H1 (cell line): ENCODE measurements at regions not wholly inside any gene's neighbourhood (a gene's known extent, or its start where the extent isn't known, plus 50 kb on each side); places are given as distances from the start of the nearest gene placed in this dataset.

Experiments
- CTCF ChIA-PET: fragments of 300-600 bp; sonication (Branson Sonifier 250); formaldehyde crosslinking; loops from one replicate; lab custom pipeline; 2021; ENCODE audit not compliant: partially characterized antibody; lab: Charles Lee
- POLR2A ChIA-PET: fragments of 300-600 bp; sonication (Branson Sonifier 250); formaldehyde crosslinking; loops from one replicate; lab custom pipeline; 2021; ENCODE audit warnings: inconsistent platforms; ENCODE audit not compliant: partially characterized antibody; lab: Charles Lee
- DNase-seq, 2 experiments: peaks; one replicate each; pipeline versions ENCODE4 v3.0.0 to v3.0.0-alpha.2; 2010 to 2022; ENCODE audit warnings: low spot score in 2 of 2, low read depth in 1 of 2, mixed read lengths in 1 of 2
- FAIRE-seq: peaks from 2 replicates; lab custom pipeline; 2011; peaks lifted over from hg19 to GRCh38; lab: Jason Lieb, UNC
- H2AFZ ChIP-seq: 2 replicates; pipeline ENCODE4 v1.8.1; 2012; ENCODE audit warnings: low read length, inconsistent platforms
- H2AK5ac ChIP-seq: 2 replicates; pipeline ENCODE4 v1.6.1; 2013; ENCODE audit warnings: low read depth, low read length
- H2BK120ac ChIP-seq: replicated peaks from 2 replicates; pipeline ENCODE3; 2013; ENCODE audit warnings: low read depth, low read length, inconsistent platforms
- H2BK12ac ChIP-seq: 2 replicates; pipeline ENCODE4 v1.6.1; 2013; ENCODE audit warnings: low read depth, low read length
- H2BK15ac ChIP-seq: 2 replicates; pipeline ENCODE4 v1.6.1; 2013; ENCODE audit warnings: low read length
- H2BK20ac ChIP-seq: 2 replicates; pipeline ENCODE4 v1.6.1; 2013; ENCODE audit warnings: low read length
- H2BK5ac ChIP-seq: 2 replicates; pipeline ENCODE4 v1.6.1; 2013; ENCODE audit warnings: low read depth, low read length
- H3K14ac ChIP-seq: 2 replicates; pipeline ENCODE4 v1.6.1; 2013; ENCODE audit warnings: inconsistent platforms; ENCODE audit not compliant: insufficient read length
- H3K18ac ChIP-seq: 2 replicates; pipeline ENCODE4 v1.6.1; 2013; ENCODE audit warnings: low read length; ENCODE audit errors: extremely low read depth
- H3K23ac ChIP-seq: 2 replicates; pipeline ENCODE4 v1.6.1; 2013; ENCODE audit warnings: inconsistent platforms; ENCODE audit not compliant: insufficient read length
- H3K23me2 ChIP-seq: 2 replicates; pipeline ENCODE4 v1.6.1; 2013; ENCODE audit warnings: low read depth, low read length
- H3K27ac ChIP-seq: 2 replicates; pipeline ENCODE4 v1.6.1; 2011; ENCODE audit warnings: low read depth, low read length, inconsistent platforms
- H3K27me3 ChIP-seq, 4 experiments: replicated peaks in 1 of 4; 1 replicate in 1 of 4; 2 replicates in 3 of 4; pipeline versions ENCODE4 v1.6.1 to v1.8.1; 2011 to 2013; ENCODE audit warnings: low read length in 3 of 4, mild to moderate bottlenecking in 3 of 4, inconsistent platforms in 2 of 4, mixed read lengths in 2 of 4, moderate library complexity in 1 of 4; ENCODE audit not compliant: control insufficient read depth in 3 of 4, insufficient read depth in 3 of 4; ENCODE audit errors: extremely low read depth in 1 of 4
- H3K36me3 ChIP-seq, 4 experiments: 2 replicates each; pipeline versions ENCODE4 v1.6.1 to v1.8.1; 2011 to 2013; ENCODE audit warnings: mild to moderate bottlenecking in 4 of 4, low read length in 3 of 4, moderate library complexity in 2 of 4, control low read depth in 1 of 4, inconsistent platforms in 1 of 4; ENCODE audit not compliant: insufficient read depth in 4 of 4, control insufficient read depth in 2 of 4
- H3K4ac ChIP-seq: replicated peaks from 2 replicates; pipeline ENCODE3; 2013; ENCODE audit warnings: low read length, low read depth, mixed read lengths, inconsistent platforms; ENCODE audit not compliant: insufficient read length
- H3K4me1 ChIP-seq, 4 experiments: replicated peaks in 1 of 4; 1 replicate in 1 of 4; 2 replicates in 3 of 4; pipeline versions ENCODE4 v1.6.1 to v1.8.1; 2011 to 2013; ENCODE audit warnings: low read length in 3 of 4, inconsistent platforms in 2 of 4, mixed read lengths in 1 of 4; ENCODE audit not compliant: insufficient read depth in 4 of 4, control insufficient read depth in 3 of 4
- H3K4me2 ChIP-seq, 2 experiments: 2 replicates each; pipeline versions ENCODE4 v1.6.1 to v1.8.1; 2011 to 2013; ENCODE audit warnings: low read depth in 2 of 2, low read length in 2 of 2, control low read depth in 1 of 2, inconsistent platforms in 1 of 2, mild to moderate bottlenecking in 1 of 2; ENCODE audit not compliant: insufficient read depth in 1 of 2
- H3K4me3 ChIP-seq, 4 experiments: fragments of 200-600, 300-600 bp in 1 of 4; sonication (generic), shearing (Covaris generic), sonication (Bioruptor Twin) in 1 of 4; 2 replicates each; pipeline versions ENCODE4 v1.5.1 to v1.8.1; 2011 to 2016; ENCODE audit warnings: low read length in 4 of 4, low read depth in 3 of 4, control low read depth in 2 of 4, inconsistent platforms in 2 of 4, mild to moderate bottlenecking in 2 of 4, mixed read lengths in 1 of 4, moderate library complexity in 1 of 4; ENCODE audit not compliant: insufficient read depth in 2 of 4; ENCODE audit errors: extremely low read depth in 1 of 4
- H3K56ac ChIP-seq: replicated peaks from 2 replicates; pipeline ENCODE3; 2013; ENCODE audit warnings: low read depth, mild to moderate bottlenecking, mixed read lengths, low read length, inconsistent platforms; ENCODE audit not compliant: insufficient read length
- H3K79me1 ChIP-seq: 2 replicates; pipeline ENCODE4 v1.6.1; 2013; ENCODE audit warnings: low read depth, low read length, control low read depth
- H3K79me2 ChIP-seq, 2 experiments: 2 replicates each; pipeline versions ENCODE4 v1.6.1 to v1.8.1; 2012 to 2013; ENCODE audit warnings: low read length in 2 of 2, mild to moderate bottlenecking in 2 of 2, inconsistent platforms in 1 of 2; ENCODE audit not compliant: insufficient read depth in 2 of 2, control insufficient read depth in 1 of 2
- H3K9ac ChIP-seq, 4 experiments: replicated peaks in 1 of 4; 1 replicate in 1 of 4; 2 replicates in 3 of 4; pipeline versions ENCODE4 v1.6.1 to v1.8.1; 2011 to 2013; ENCODE audit warnings: low read depth in 3 of 4, low read length in 3 of 4, control low read depth in 2 of 4, mild to moderate bottlenecking in 2 of 4, moderate library complexity in 2 of 4, inconsistent platforms in 1 of 4; ENCODE audit errors: extremely low read depth in 1 of 4
- H3K9me3 ChIP-seq, 2 experiments: 2 replicates each; pipeline versions ENCODE4 v1.6.1 to v1.8.1; 2012 to 2013; ENCODE audit warnings: mild to moderate bottlenecking in 2 of 2, moderate library complexity in 2 of 2, control low read depth in 1 of 2, inconsistent platforms in 1 of 2, low read depth in 1 of 2, low read length in 1 of 2, mixed read lengths in 1 of 2; ENCODE audit not compliant: insufficient read depth in 2 of 2
- H4K20me1 ChIP-seq, 2 experiments: replicated peaks in 1 of 2; 2 replicates each; pipeline versions ENCODE3 to v1.8.1; 2011 to 2013; ENCODE audit warnings: inconsistent platforms in 2 of 2, low read length in 2 of 2, mild to moderate bottlenecking in 1 of 2; ENCODE audit not compliant: insufficient read depth in 2 of 2, control insufficient read depth in 1 of 2
- H4K5ac ChIP-seq: 2 replicates; pipeline ENCODE4 v1.6.1; 2013; ENCODE audit warnings: low read length, low read depth, mixed read lengths, inconsistent platforms; ENCODE audit not compliant: insufficient read length
- H4K8ac ChIP-seq: 2 replicates; pipeline ENCODE4 v1.8.0; 2013; ENCODE audit warnings: mild to moderate bottlenecking, moderate library complexity, low read length, inconsistent platforms; ENCODE audit not compliant: insufficient read depth; ENCODE audit errors: extremely low read depth
- H4K91ac ChIP-seq: replicated peaks from 2 replicates; pipeline ENCODE3; 2013; ENCODE audit warnings: low read length, mixed read lengths, inconsistent platforms; ENCODE audit not compliant: insufficient read length
- CBX5 ChIP-seq: fragments of 300-800, 300-1000 bp; sonication (generic); IDR thresholded peaks from 2 replicates; pipeline ENCODE4 v1.7.1; 2016; ENCODE audit warnings: antibody characterized with exemption, low read length, low read depth
- CBX8 ChIP-seq: fragments of 300-800, 300-1000 bp; sonication (generic); IDR thresholded peaks from 2 replicates; pipeline ENCODE4 v1.7.1; 2016; ENCODE audit warnings: low read depth, low read length, borderline replicate concordance
- FOSL1 ChIP-seq: IDR thresholded peaks from 2 replicates; pipeline ENCODE4 v1.6.1; 2011; ENCODE audit warnings: mild to moderate bottlenecking, low read depth, low read length, moderate library complexity; ENCODE audit not compliant: insufficient read depth
- HDAC2 ChIP-seq, 2 experiments: fragments of 300-600 bp in 1 of 2; sonication (generic) in 1 of 2; IDR thresholded peaks; 2 replicates each; pipeline ENCODE4 v1.6.1; 2011 to 2012; ENCODE audit warnings: low read depth in 2 of 2, low read length in 2 of 2, mild to moderate bottlenecking in 2 of 2, moderate library complexity in 2 of 2, borderline replicate concordance in 1 of 2, inconsistent platforms in 1 of 2
- HDAC6 ChIP-seq: IDR thresholded peaks from one replicate; pipeline ENCODE4 v1.7.1; 2012; ENCODE audit warnings: low read depth, mild to moderate bottlenecking, inconsistent platforms, low read length, moderate library complexity
- JUND ChIP-seq: IDR thresholded peaks from 2 replicates; pipeline ENCODE4 v1.6.1; 2011; ENCODE audit warnings: mild to moderate bottlenecking, improper control_type of control experiment, low read length
- KDM5A ChIP-seq: fragments of 200-600 bp; IDR thresholded peaks from 2 replicates; pipeline ENCODE4 v1.7.1; 2012; ENCODE audit warnings: mild to moderate bottlenecking, low read length, inconsistent platforms, mixed read lengths
- POLR2A ChIP-seq, 2 experiments: IDR thresholded peaks; 1 replicate in 1 of 2; 2 replicates in 1 of 2; pipeline ENCODE4 v1.6.1; 2011; ENCODE audit warnings: low read depth in 2 of 2, low read length in 2 of 2, mild to moderate bottlenecking in 2 of 2; ENCODE audit errors: control extremely low read depth in 1 of 2
- POU5F1 ChIP-seq: IDR thresholded peaks from 2 replicates; pipeline ENCODE4 v1.6.1; 2011; ENCODE audit warnings: low read depth, mild to moderate bottlenecking, low read length, moderate library complexity
- RBBP5 ChIP-seq: IDR thresholded peaks from 2 replicates; pipeline ENCODE4 v1.7.1; 2012; ENCODE audit warnings: low read depth, mild to moderate bottlenecking, inconsistent platforms, low read length, moderate library complexity, borderline replicate concordance
- RXRA ChIP-seq: IDR thresholded peaks from 2 replicates; pipeline ENCODE4 v1.6.1; 2011; ENCODE audit warnings: low read depth, mild to moderate bottlenecking, low read length, moderate library complexity; ENCODE audit not compliant: insufficient read depth
- SAP30 ChIP-seq: fragments of 300-600 bp; sonication (generic); IDR thresholded peaks from 2 replicates; pipeline ENCODE4 v1.7.1; 2012; ENCODE audit warnings: low read length, moderate library complexity, mild to moderate bottlenecking, inconsistent platforms; ENCODE audit not compliant: insufficient read depth, insufficient replicate concordance
- SIRT6 ChIP-seq: IDR thresholded peaks from one replicate; pipeline ENCODE4 v1.7.1; 2012; ENCODE audit warnings: low read length, inconsistent platforms
- TAF1 ChIP-seq: IDR thresholded peaks from 2 replicates; pipeline ENCODE4 v1.6.1; 2011; ENCODE audit warnings: mild to moderate bottlenecking, low read depth, low read length
- TBP ChIP-seq: IDR thresholded peaks from 2 replicates; pipeline ENCODE4 v1.6.1; 2011; ENCODE audit warnings: low read depth, low read length, improper control_type of control experiment
- TEAD4 ChIP-seq: IDR thresholded peaks from 2 replicates; pipeline ENCODE4 v1.6.1; 2012; ENCODE audit warnings: low read depth, low read length, inconsistent platforms, mixed read lengths
- WGBS, 2 experiments: shearing (Covaris generic) in 1 of 2; methylation state at CpG; one replicate each; pipeline versions ENCODE4 v1.1.6 to v1.1.7; 2013 to 2015; ENCODE audit warnings: low lambda C conversion rate in 2 of 2, mixed read lengths in 2 of 2, inconsistent platforms in 1 of 2, low coverage in 1 of 2, missing lambda C conversion rate in 1 of 2; ENCODE audit not compliant: insufficient replicate concordance in 2 of 2, insufficient coverage in 1 of 2, insufficient read length in 1 of 2; ENCODE audit errors: extremely low coverage in 1 of 2, missing lambda C conversion rate in 1 of 2; 5-methylcytosine and 5-hydroxymethylcytosine counted together

DNA sequence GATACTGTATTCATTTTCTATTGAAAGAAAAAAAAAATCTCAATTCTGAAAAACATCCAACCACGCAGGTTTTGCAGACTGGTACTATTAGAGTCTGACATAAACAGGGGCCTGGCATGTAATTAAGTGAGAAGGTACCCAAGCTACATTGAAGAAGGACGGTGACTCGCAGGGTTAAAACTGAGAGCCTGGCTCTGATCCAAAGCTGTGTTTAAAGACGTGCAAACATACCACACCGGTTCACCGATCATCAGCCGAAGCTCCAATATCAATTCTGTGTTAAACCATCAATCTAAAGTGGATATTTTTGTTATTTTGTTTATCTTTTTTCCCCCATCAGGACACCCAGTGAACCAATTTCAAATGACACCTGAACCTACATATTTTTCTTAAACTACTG, 108.1 kb upstream of the DIO3 start:
- POLR2A ChIA-PET = no interaction called here
- no peak for TF ChIP-seq CBX5
- no peak for TF ChIP-seq KDM5A
- TF ChIP-seq HDAC6 = no peak
- TF ChIP-seq HDAC2 (IDR thresholded peaks at IDR 0.05; ENCODE audit: borderline replicate concordance in 1 of 2, low read depth in 2 of 2, low read length in 2 of 2) = no peak
- TF ChIP-seq TBP = no peak
- TF ChIP-seq POLR2A (IDR thresholded peaks at IDR 0.05; ENCODE audit: control extremely low read depth in 1 of 2, low read depth in 2 of 2, low read length in 2 of 2) = no peak
- TF ChIP-seq JUND = no peak
- no peak for TF ChIP-seq SIRT6
- no peak for TF ChIP-seq RXRA
- no peak for TF ChIP-seq POU5F1
- no peak for TF ChIP-seq FOSL1
- TF ChIP-seq TAF1 = no peak
- no peak for TF ChIP-seq SAP30
- TF ChIP-seq CBX8 = no peak
- TF ChIP-seq TEAD4 = no peak
- no peak for TF ChIP-seq RBBP5

More for the DNA sequence above, 108.1 kb upstream of the DIO3 start:
- no peak overlapping the region for H3K56ac ChIP-seq
- no peak overlapping the region for H3K4me2 ChIP-seq
- H2AFZ ChIP-seq = no peak overlapping the region
- H3K79me1 ChIP-seq = no peaks in the 10 kb centered on the region
- no peak overlapping the region for H2BK15ac ChIP-seq
- no peak overlapping the region for H2BK12ac ChIP-seq
- H3K27me3 ChIP-seq = peaks cover 20 to 39% (median 31%) of the 10 kb centered on the region in 4 experiments
- H3K79me2 ChIP-seq = no peaks in the 10 kb centered on the region
- H3K4me1 ChIP-seq = peaks cover 0 to 3% (median 0%) of the 10 kb centered on the region in 4 experiments; a peak in 1 of 7 replicates
- FAIRE-seq (no peak), DNase-seq (no peak)
- H3K27ac ChIP-seq = no peak overlapping the region
- H3K23ac ChIP-seq = no peak overlapping the region
- no peaks in the 10 kb centered on the region for H3K9me3 ChIP-seq
- no peak overlapping the region for H3K9ac ChIP-seq
- H3K36me3 ChIP-seq = peaks cover 0 to 10% (median 0%) of the 10 kb centered on the region in 4 experiments; a peak in 1 of 8 replicates
- H2BK120ac ChIP-seq = no peak overlapping the region
- no peak overlapping the region for H3K14ac ChIP-seq
- H3K4ac ChIP-seq = no peak overlapping the region
- no peak overlapping the region for H3K18ac ChIP-seq
- H4K8ac ChIP-seq = no peak overlapping the region
- H2AK5ac ChIP-seq = no peak overlapping the region
- H3K23me2 ChIP-seq = no peaks in the 10 kb centered on the region
- 90% methylated on average over 7 of the region's 7 CpGs; no CpG with 5 or more reads in 1 of the 2 experiments for WGBS, 2 experiments
- H3K4me3 ChIP-seq = no peak overlapping the region
- no peak overlapping the region for H2BK20ac ChIP-seq
- no peak overlapping the region for H2BK5ac ChIP-seq
- no peak overlapping the region for H4K91ac ChIP-seq
- no peaks in the 10 kb centered on the region for H4K20me1 ChIP-seq
- CTCF ChIA-PET = interaction anchor here (2.0 kb wide), 1 partner anchor 104 kb away, joined by 6 read pairs; no protein-coding TSS in a partner anchor
- H4K5ac ChIP-seq = no peak overlapping the region
